GM21786 (cell line): ENCODE measurements at regions not wholly inside any gene's neighbourhood (a gene's known extent, or its start where the extent isn't known, plus 50 kb on each side); places are given as distances from the start of the nearest gene placed in this dataset.
"Not testable (repeated sequence)": the region's sequence is repeated elsewhere in the genome, so short reads cannot be mapped to it uniquely, and the experiment has no call there.

Source experiments
- ATAC-seq: cut with Tn5 transposase; IDR thresholded peaks from one replicate; pipeline ENCODE4 v1.9.1; 2021; ENCODE audit not compliant: unreplicated experiment

- ATAC-seq: no peak
These were observed 698.0 kb upstream of the RGS18 start for GRCh38 chr1:191460234-191460633.

GRCh38 chr1:191483988-191484387, 674.3 kb upstream of the RGS18 start:
- no peak for ATAC-seq

GRCh38 chr1:191490303-191490702, 668.0 kb upstream of the RGS18 start:
- ATAC-seq: no peak

- ATAC-seq: no peak
These were observed 663.2 kb upstream of the RGS18 start for GRCh38 chr1:191495040-191495439.

- ATAC-seq: no peak
These were observed 659.9 kb upstream of the RGS18 start for GRCh38 chr1:191498318-191498717.

- no peak for ATAC-seq
These were observed 659.4 kb upstream of the RGS18 start for GRCh38 chr1:191498825-191499224.

DNA sequence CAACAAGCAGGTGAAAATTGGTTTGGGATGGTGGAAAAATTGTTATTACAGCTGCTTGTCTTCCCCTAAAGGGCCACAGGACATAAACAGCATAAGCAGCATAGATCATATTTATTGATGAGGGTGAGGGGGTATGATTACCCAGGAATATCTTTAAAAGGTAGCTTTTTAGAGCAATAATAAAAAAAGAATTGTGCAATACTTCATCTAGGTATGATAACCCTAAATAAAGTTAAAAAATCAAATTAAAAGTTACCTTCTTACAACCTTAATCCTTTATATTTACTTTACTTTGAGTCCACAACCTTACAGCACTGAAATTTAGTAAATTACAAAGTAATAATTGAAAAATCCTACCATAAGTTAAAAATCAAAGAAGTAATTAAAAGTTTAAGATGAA, 653.3 kb upstream of the RGS18 start:
- ATAC-seq: no peak

DNA sequence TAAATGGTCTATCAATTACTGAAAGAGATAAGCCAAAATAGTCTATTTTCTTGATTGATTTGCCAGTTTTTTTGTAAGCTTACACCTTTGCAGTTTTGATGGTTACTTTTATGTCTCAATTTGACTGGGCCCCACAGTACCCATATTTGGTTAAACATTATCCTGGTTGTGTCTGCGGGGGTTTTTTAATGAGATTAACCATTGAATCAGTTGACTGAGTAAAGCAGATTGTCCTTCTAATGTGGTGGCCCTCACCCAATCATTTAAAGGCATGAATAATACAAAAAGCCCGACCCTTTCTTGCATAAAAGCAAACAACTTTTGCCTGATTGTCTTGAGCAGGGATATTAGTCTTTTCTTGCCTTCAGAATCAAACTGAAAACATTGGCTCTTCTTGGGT, 650.0 kb upstream of the RGS18 start:
- peak; percentile 84 for ATAC-seq

DNA sequence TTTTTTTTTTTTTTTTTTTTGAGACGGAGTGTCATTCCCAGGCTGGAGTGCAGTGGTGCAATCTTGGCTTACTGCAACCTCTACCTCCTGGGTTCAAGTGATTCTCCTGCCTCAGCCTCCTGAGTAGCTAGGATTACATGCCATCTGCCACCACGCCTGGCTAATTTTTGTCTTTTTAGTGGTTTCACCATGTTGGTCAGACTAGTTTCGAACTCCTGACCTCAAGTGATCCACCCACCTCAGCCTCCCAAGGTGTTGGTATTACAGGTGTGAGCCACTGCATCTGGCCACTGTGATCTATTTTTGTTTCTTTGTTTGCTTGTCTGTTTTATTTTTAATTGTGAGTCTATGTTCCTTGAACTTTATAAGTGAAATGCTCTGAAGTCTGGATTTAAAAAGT, 646.8 kb upstream of the RGS18 start:
- ATAC-seq: not testable (repeated sequence)

- no peak for ATAC-seq
These were observed 640.4 kb upstream of the RGS18 start for GRCh38 chr1:191517826-191518225.

GRCh38 chr1:191519519-191519918, 638.7 kb upstream of the RGS18 start:
- ATAC-seq: no peak

GRCh38 chr1:191520345-191520744, 637.9 kb upstream of the RGS18 start:
- ATAC-seq: no peak

DNA sequence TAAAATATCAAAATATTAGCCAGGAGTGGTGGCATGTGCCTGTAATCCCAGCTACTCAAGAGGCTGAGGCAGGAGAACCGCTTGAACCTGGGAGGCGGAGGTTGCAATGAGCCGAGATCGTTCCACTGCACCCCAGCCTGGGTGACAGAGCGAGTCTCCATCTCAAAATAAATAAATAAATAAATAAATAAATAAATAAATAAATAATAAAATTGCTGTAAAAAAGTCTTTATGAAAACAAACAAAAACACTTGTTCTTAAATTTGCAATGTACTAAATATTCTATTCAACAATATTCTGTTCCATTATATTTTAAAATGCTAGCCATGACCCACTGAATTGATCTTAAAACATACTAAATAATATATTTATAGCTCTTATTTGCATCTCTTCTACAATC, 632.3 kb upstream of the RGS18 start:
- not testable (repeated sequence) for ATAC-seq

- ATAC-seq: no peak
These were observed 630.0 kb upstream of the RGS18 start for GRCh38 chr1:191528275-191528674.

GRCh38 chr1:191530928-191531327, 627.3 kb upstream of the RGS18 start:
- no peak for ATAC-seq

DNA sequence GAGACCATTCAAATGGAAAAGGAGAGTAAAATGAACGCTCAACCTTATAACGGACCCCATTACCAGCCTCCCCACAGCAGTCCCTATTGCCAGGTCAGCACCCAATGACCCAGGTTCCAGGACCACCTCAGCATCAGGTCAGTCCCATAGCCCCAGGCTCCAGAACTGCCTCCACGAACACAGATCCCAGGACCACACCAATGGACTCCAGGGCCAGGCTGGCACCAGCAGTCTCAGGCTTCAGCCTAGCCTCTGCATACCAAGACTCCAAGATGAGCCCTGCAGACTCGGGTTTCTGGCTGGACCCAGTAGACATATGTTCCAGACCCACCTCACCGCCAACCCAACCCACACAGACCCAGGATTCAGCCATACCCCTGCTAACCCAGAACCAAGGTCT, 625.0 kb upstream of the RGS18 start:
- ATAC-seq: no peak

- ATAC-seq: no peak
These were observed 621.4 kb upstream of the RGS18 start for GRCh38 chr1:191536791-191537429.

DNA sequence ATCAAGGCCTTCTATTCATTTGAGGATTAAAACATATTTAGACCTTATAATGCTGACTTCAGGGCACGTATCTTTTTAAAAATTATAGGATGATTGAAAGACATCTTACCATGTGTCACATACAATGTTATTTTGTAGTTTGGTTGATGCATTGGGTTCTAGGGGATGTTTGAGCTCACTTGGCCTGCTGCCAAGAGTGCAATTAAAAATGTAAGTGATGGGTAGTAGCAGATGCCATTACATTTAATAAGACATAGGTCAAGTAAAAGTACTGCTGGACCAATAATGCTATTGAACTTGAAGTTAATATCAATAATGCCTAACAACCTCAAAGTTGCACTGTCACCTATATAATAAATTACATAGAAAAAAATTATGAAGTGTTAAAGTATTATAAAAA, 616.5 kb upstream of the RGS18 start:
- ATAC-seq: no peak

- no peak for ATAC-seq
These were observed 615.8 kb upstream of the RGS18 start for GRCh38 chr1:191542444-191542843.

DNA sequence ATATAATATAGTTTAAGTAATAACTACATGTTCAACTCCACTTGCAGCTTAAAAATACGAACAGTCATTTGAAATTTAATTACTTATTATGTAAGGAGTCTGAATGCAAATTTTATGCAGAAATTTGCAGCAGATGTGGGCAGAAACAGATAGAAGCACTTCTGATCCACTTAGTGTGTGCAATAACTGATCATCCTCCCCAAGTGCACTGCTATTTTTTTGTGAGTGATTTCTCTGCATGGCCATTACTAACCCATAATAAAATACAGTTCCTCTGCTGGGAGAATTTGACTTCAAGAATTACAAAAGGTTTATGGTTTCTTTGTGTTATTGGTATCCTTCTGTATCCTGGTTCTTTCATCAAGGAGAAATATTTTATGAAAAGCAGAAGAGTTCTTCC, 611.5 kb upstream of the RGS18 start:
- ATAC-seq: no peak

DNA sequence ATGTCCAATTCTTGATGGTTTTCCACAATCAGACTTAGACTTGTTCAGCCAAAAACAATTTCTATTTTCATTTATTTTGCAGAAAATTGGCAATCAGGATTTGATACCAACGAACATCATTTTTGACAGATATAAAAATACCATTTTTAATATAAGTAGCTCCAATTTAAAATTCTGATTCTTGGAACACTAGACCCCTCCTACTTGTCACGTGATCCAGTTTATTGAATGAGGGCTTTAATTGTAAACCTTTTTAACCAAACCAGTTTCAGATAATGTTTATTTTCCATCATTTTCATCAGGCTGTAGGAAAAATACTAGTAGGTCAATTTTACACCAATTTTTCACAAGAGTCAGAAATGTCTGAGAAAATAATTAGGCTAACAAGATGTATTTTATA, 607.2 kb upstream of the RGS18 start:
- no peak for ATAC-seq

GRCh38 chr1:191558379-191558778, 599.9 kb upstream of the RGS18 start:
- ATAC-seq: no peak

DNA sequence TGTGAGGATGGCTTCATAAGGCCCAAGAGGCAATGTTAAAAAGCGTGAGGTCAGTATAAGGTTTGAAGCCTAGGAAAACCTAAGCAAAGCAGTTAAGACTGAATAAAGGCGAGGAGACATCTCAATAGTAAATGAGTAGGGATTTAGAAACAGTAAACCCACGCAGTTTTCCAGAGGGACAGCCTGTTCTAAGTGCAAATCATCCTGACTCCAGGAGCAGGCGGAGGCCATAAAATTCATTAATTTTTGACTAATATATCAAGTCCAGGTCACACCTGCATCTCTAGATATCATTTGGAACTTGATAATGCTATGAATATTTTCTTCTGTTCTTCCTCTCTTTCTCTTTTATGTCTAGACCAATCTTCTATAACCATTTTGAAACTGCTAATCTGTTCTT, 597.0 kb upstream of the RGS18 start:
- no peak for ATAC-seq

- ATAC-seq: no peak
These were observed 594.0 kb upstream of the RGS18 start for GRCh38 chr1:191564275-191564674.
